ENCODE measurements at regions not wholly inside any gene's neighbourhood (a gene's known extent, or its start where the extent isn't known, plus 50 kb on each side); places are given as distances from the start of the nearest gene placed in this dataset.

DNA sequence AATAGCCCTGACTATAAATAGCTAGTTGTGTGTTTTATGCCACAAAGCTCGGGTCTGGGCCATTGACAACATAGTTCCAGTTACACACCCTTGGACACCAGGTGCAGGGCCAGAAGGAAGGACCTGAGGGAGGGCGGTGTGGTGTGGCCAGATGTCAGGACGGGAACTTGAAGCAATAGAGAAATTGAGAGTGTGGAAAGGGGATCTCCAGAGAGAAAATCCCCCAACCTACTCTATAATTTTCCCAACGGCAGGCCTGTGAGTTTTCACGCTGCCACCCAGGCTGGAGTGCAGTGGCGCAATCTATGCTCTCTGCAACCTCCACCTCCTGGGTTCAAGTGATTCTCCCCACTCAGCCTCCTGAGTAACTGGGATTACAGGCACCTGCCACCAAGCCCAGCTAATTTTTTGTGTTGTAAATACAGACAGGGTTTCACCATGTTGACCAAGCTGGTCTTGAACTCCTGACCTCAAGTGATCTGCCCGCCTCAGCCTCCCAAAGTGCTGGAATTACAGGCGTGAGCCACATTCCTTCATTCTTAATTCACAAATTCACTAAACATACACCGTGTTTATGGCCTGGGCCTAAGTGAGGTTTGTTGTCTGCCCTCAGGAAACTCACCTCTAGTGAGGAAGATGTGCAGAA is 70.8 kb upstream of the KLF13 start (continued):
- TF ChIP-seq CBX5 (IDR thresholded peaks at IDR 0.05; ENCODE audit: low read depth) (no peak), NFYB (IDR thresholded peaks at IDR 0.05; ENCODE audit: insufficient read depth, low read depth, low read length) (no peak), SUZ12 (IDR thresholded peaks at IDR 0.05; ENCODE audit: unreplicated experiment) (no peak), RUNX3 (IDR thresholded peaks at IDR 0.05; ENCODE audit: low read length) (peak; percentile 72), ETV6 (conservative IDR thresholded peaks at IDR 0.05 in 1 of 2, IDR thresholded peaks at IDR 0.05 in 1 of 2; ENCODE audit: borderline replicate concordance in 1 of 2, low read depth in 1 of 2) (no peak), SMAD5 (IDR thresholded peaks at IDR 0.05; ENCODE audit: low read depth) (no peak), CHD4 (IDR thresholded peaks at IDR 0.05) (no peak), TBL1XR1 (IDR thresholded peaks at IDR 0.05; ENCODE audit: low read depth, low read length) (peak; percentile 17; the same call in 1 of the 2 replicates), ELK1 (IDR thresholded peaks at IDR 0.05; ENCODE audit: low read depth, low read length) (no peak), NRF1 (conservative IDR thresholded peaks at IDR 0.05; ENCODE audit: low read depth, low read length) (no peak), ASH2L (IDR thresholded peaks at IDR 0.05; ENCODE audit: borderline replicate concordance, low read depth) (no peak), IRF4 (IDR thresholded peaks at IDR 0.05; ENCODE audit: low read depth, low read length) (no peak), ZNF207 (IDR thresholded peaks at IDR 0.05; ENCODE audit: borderline replicate concordance) (no peak), PBX3 (IDR thresholded peaks at IDR 0.05; ENCODE audit: insufficient replicate concordance, low read depth, low read length) (no peak), ATF3 (IDR thresholded peaks at IDR 0.05; ENCODE audit: borderline replicate concordance, extremely low read depth, low read depth, low read length) (no peak), TAF1 (IDR thresholded peaks at IDR 0.05; ENCODE audit: borderline replicate concordance, low read depth, low read length) (no peak), SMAD1 (IDR thresholded peaks at IDR 0.05; ENCODE audit: low read depth, partially characterized antibody) (no peak), ATF7 (IDR thresholded peaks at IDR 0.05; ENCODE audit: low read depth) (no peak; the same call in 1 of the 2 replicates), NFYA (IDR thresholded peaks at IDR 0.05; ENCODE audit: borderline replicate concordance, low read depth, low read length) (no peak), NBN (IDR thresholded peaks at IDR 0.05) (peak; percentile 46; the same call in 1 of the 2 replicates), MEF2B (IDR thresholded peaks at IDR 0.05; ENCODE audit: partially characterized antibody, poor library complexity, severe bottlenecking) (peak; percentile 77), ZSCAN29 (IDR thresholded peaks at IDR 0.05) (no peak)
- TF ChIP-seq, protein P1, sequence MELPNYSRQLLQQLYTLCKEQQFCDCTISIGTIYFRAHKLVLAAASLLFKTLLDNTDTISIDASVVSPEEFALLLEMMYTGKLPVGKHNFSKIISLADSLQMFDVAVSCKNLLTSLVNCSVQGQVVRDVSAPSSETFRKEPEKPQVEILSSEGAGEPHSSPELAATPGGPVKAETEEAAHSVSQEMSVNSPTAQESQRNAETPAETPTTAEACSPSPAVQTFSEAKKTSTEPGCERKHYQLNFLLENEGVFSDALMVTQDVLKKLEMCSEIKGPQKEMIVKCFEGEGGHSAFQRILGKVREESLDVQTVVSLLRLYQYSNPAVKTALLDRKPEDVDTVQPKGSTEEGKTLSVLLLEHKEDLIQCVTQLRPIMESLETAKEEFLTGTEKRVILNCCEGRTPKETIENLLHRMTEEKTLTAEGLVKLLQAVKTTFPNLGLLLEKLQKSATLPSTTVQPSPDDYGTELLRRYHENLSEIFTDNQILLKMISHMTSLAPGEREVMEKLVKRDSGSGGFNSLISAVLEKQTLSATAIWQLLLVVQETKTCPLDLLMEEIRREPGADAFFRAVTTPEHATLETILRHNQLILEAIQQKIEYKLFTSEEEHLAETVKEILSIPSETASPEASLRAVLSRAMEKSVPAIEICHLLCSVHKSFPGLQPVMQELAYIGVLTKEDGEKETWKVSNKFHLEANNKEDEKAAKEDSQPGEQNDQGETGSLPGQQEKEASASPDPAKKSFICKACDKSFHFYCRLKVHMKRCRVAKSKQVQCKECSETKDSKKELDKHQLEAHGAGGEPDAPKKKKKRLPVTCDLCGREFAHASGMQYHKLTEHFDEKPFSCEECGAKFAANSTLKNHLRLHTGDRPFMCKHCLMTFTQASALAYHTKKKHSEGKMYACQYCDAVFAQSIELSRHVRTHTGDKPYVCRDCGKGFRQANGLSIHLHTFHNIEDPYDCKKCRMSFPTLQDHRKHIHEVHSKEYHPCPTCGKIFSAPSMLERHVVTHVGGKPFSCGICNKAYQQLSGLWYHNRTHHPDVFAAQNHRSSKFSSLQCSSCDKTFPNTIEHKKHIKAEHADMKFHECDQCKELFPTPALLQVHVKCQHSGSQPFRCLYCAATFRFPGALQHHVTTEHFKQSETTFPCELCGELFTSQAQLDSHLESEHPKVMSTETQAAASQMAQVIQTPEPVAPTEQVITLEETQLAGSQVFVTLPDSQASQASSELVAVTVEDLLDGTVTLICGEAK (IDR thresholded peaks at IDR 0.05; ENCODE audit: borderline replicate concordance): 0 out of 2 replicates have a peak, but pooled peaks have one; percentile 20
